ENCODE measurements at regions not wholly inside any gene's neighbourhood (a gene's known extent, or its start where the extent isn't known, plus 50 kb on each side); places are given as distances from the start of the nearest gene placed in this dataset.

GRCh38 chr4:72984351-72984750 lies 85.2 kb downstream of the COX18 start:
- Mint-ChIP-seq H3K27me3 (ENCODE audit: insufficient read depth) (no peaks in the 10 kb centered on the region), H3K4me1 (peaks cover 7% of the 10 kb centered on the region), H3K36me3 (ENCODE audit: low read depth) (no peaks in the 10 kb centered on the region)

GRCh38 chr4:72983709-72984108 lies 85.8 kb downstream of the COX18 start:
- Histone ChIP-seq H3K27ac (ENCODE audit: low read depth, low read length) (no peak overlapping the region), H3K4me3 (ENCODE audit: low read length) (no peak overlapping the region), H3K27me3 (ENCODE audit: control insufficient read depth, insufficient read depth, low read length, poor library complexity, severe bottlenecking) (no peaks in the 10 kb centered on the region), H3K36me3 (ENCODE audit: control insufficient read depth, insufficient read depth, low read length) (no peaks in the 10 kb centered on the region), H3K9ac (ENCODE audit: extremely low read depth, low read length, poor library complexity, severe bottlenecking) (no peak overlapping the region), H3K9me3 (ENCODE audit: control insufficient read depth, low read length) (no peaks in the 10 kb centered on the region), H3K4me1 (ENCODE audit: control insufficient read depth, insufficient read depth, low read length) (no peaks in the 10 kb centered on the region)
- 44% methylated on average over 2 of the region's 2 CpGs; no CpG with 5 or more reads in 1 of the 2 experiments for whole genome bisulfite sequencing, 2 experiments (ENCODE audit: insufficient coverage in 1 of 2, insufficient read length in 1 of 2)
- no peaks in the 10 kb centered on the region for H3K27me3 Mint-ChIP-seq (ENCODE audit: insufficient read depth)
- TF ChIP-seq CTCF (conservative IDR thresholded peaks at IDR 0.05) = no peak
- H3K27ac Mint-ChIP-seq = no peak overlapping the region
- peaks cover 7% of the 10 kb centered on the region for H3K4me1 Mint-ChIP-seq
- no peak overlapping the region for H3K4me3 Mint-ChIP-seq
- DNase-seq = no peak
- H3K9me3 Mint-ChIP-seq = no peaks in the 10 kb centered on the region
- H3K36me3 Mint-ChIP-seq (ENCODE audit: low read depth) = no peaks in the 10 kb centered on the region

More at GRCh38 chr4:72984351-72984750, 85.2 kb downstream of the COX18 start:
- Histone ChIP-seq H3K27ac (ENCODE audit: low read depth, low read length) (no peak overlapping the region), H3K4me1 (ENCODE audit: control insufficient read depth, insufficient read depth, low read length) (no peaks in the 10 kb centered on the region), H3K9ac (ENCODE audit: extremely low read depth, low read length, poor library complexity, severe bottlenecking) (no peak overlapping the region), H3K27me3 (ENCODE audit: control insufficient read depth, insufficient read depth, low read length, poor library complexity, severe bottlenecking) (no peaks in the 10 kb centered on the region), H3K4me3 (ENCODE audit: low read length) (no peak overlapping the region), H3K9me3 (ENCODE audit: control insufficient read depth, low read length) (no peaks in the 10 kb centered on the region), H3K36me3 (ENCODE audit: control insufficient read depth, insufficient read depth, low read length) (no peaks in the 10 kb centered on the region)
- no peak for TF ChIP-seq CTCF (conservative IDR thresholded peaks at IDR 0.05)
- no peak overlapping the region for H3K4me3 Mint-ChIP-seq
- no peak overlapping the region for H3K27ac Mint-ChIP-seq
- no peak for DNase-seq
- WGBS, 2 experiments (ENCODE audit: insufficient coverage in 1 of 2, insufficient read length in 1 of 2) = 82 to 85% methylated on average over 2 to 4 of the region's 4 CpGs
- H3K9me3 Mint-ChIP-seq = no peaks in the 10 kb centered on the region

GRCh38 chr4:72977936-72978485 lies 91.5 kb downstream of the COX18 start:
- Mint-ChIP-seq H3K4me3 (no peak overlapping the region), H3K9me3 (no peaks in the 10 kb centered on the region), H3K27ac (no peak overlapping the region), H3K4me1 (no peaks in the 10 kb centered on the region), H3K36me3 (ENCODE audit: low read depth) (no peaks in the 10 kb centered on the region), H3K27me3 (ENCODE audit: insufficient read depth) (no peaks in the 10 kb centered on the region)
- H3K27ac ChIP-seq (ENCODE audit: low read depth, low read length) = no peak overlapping the region
- H3K4me3 ChIP-seq (ENCODE audit: low read length) = no peak overlapping the region
- no peak for TF ChIP-seq CTCF (conservative IDR thresholded peaks at IDR 0.05)
- 87 to 100% methylated on average over 4 to 5 of the region's 5 CpGs for WGBS, 2 experiments (ENCODE audit: insufficient coverage in 1 of 2, insufficient read length in 1 of 2)
- H3K36me3 ChIP-seq (ENCODE audit: control insufficient read depth, insufficient read depth, low read length) = no peaks in the 10 kb centered on the region
- H3K27me3 ChIP-seq (ENCODE audit: control insufficient read depth, insufficient read depth, low read length, poor library complexity, severe bottlenecking) = no peaks in the 10 kb centered on the region
- H3K4me1 ChIP-seq (ENCODE audit: control insufficient read depth, insufficient read depth, low read length) = no peaks in the 10 kb centered on the region
- H3K9me3 ChIP-seq (ENCODE audit: control insufficient read depth, low read length) = no peaks in the 10 kb centered on the region
- no peak for DNase-seq
- no peak overlapping the region for H3K9ac ChIP-seq (ENCODE audit: extremely low read depth, low read length, poor library complexity, severe bottlenecking)

Data from endodermal cell (in vitro differentiated cells).